Activated CD4-positive, alpha-beta T cell treated with anti-CD3 and anti-CD28 coated beads for 48 hours (primary cell): ENCODE measurements at regions not wholly inside any gene's neighbourhood (a gene's known extent, or its start where the extent isn't known, plus 50 kb on each side); places are given as distances from the start of the nearest gene placed in this dataset.

Experiments used
- DNase-seq: peaks from one replicate; pipeline ENCODE4 v3.0.0-alpha.2; 2020

DNA sequence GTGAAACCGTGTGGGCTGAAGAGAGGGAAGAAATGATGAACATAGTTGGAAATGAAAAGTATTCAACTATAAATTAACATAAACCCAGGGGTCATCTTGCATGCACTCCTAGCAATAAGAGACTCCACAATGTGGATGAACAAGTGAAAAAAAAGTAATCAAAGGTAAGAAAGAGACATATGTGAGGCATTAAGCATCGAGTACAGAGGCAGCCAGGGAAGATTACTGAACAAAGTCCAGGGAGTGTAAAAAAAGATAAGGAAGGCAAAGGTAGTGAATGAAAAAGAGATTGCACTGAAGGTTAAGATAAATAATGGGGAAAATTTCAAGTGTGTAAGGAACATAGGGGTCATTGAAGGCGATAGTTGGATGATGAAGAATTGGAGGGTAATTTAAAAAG, 330.8 kb upstream of the PROX1 start:
- no peak for DNase-seq

DNA sequence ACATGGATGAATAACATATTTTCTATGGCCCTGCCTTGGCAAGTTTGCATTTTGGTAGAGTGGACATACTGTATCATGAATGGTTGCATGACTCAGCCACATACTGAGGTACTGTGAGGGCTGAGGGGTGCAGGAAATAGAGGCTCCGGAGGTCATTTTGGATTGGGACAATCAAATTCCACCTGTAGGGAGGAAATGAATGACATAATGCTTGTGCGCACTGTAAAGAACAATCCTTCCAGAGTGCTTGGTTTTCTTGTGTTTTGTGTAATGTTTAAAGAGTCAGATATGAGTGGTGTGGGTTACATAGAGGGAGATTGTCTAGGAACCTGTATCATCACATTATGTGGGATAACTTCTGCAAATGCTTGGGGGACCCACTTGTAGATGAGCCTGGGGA, 329.9 kb upstream of the PROX1 start:
- DNase-seq, result no peak

DNA sequence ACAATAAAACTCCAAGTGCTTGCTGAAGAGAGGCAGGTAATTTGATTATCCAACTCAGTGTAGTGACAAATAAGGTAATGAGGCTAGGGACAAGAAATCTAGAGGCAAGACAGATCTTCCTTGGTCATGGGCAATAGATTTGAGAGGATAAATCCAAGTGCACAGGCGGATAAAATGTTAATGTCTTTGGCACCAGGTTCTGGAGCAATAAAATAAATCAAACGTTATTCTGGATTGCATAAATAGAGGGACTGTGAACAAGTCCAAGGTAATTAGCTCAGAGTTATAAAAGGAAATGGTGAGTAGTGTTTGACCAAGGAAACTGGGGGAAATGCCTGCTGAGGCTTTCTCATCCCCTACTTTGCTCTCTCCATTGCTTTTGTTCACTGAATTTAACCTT, 329.3 kb upstream of the PROX1 start:
- no peak for DNase-seq

DNA sequence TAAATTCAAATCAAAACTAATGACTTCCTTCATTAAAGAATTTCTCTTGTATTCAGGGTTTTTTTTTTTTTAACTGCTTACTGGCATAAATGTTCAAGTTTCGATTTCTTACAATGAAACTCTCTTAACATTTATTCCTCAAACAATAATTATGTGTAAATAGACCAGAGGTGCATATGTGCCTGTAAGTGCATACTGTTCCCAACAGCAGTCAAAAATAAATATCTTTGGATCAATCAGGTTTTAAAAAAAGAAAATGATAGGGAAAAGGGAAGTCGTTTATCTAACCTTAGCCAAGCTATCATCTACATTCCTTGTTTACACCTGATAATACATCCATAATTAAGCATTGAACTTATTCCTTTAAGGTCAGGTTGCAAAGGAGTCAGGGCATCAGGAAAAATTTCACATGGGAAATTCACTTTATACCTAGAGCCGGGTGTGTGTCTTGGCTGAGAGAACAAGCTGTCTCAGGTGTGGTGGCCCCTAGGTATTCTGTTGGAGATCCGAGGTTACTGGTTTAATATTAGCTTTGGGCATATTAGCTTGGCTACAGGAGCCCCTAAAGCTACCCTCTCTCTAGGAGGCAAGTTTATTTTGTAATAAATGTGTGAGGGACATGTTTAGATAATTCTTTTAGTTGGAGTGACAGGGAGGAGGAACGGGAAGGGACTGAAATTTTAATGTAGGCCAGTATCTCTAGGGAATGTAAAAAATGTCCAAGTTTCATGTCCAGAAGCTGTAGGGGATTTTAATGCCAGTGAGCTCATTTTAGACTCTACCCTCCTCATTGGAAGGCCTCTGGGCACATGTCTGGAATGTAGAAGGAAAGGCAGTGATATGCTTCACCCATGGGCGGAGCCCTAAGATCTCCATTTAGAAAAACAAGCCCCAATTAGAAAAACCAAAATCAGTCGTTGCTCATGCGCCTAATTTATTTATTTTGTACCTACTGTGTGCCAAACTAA, 327.9 kb upstream of the PROX1 start:
- DNase-seq, result no peak

DNA sequence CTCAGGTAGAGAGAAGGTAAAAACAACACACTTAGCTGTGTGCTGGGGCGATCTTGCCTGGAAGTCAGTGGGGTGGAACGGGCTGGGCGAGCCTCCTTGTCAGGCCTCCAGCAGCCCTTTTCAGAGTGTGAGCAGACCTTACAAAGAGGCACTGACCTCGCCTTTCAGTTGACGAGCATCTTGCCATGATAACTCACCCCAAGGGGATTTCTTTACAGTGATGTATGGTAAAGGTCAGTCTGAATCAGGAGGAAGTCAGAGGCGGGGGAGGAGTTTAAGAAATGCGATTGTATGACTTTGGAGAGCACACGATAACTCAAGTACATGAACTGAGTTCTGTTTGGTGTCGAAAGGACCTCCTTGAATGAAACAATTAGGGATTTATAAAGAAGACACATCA, 326.5 kb upstream of the PROX1 start:
- no peak for DNase-seq

DNA sequence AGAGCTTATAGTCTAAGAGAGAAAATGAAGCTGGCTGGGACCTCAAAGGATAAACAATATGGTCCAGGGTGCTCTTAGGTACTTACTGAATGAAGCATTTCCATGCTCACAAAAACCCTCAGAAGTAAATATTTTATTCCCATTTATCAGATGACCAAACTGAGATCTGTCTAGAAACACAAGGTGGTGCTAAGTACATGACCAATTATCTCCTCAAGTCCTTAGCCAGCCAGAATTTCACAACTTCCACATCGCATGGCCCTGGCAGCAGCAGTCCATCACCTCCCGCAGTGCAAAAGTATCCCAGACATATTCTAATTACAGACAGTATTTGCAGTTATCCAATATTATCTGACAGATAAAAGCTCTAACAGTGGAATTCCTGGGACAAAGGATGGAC, 321.7 kb upstream of the PROX1 start:
- DNase-seq, result no peak

DNA sequence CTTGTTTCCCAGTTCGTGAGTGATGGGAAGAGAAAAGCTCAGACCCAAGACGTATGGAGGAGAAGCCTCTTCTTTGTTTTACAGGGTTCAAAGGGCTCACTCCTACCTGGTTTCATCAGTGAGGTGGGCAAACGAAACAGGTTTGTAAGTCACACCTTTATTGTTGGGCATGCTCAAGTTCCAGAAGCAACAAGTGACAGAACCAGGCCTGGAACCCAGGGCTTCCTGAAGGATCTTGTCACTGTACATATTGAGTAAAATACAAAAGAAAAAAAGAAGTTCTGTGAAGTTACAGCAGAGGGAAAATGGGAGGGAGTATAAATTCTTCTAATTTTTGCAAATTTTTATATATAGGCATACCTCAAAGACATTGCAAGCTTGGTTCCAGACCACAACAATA, 320.9 kb upstream of the PROX1 start:
- no peak for DNase-seq

DNA sequence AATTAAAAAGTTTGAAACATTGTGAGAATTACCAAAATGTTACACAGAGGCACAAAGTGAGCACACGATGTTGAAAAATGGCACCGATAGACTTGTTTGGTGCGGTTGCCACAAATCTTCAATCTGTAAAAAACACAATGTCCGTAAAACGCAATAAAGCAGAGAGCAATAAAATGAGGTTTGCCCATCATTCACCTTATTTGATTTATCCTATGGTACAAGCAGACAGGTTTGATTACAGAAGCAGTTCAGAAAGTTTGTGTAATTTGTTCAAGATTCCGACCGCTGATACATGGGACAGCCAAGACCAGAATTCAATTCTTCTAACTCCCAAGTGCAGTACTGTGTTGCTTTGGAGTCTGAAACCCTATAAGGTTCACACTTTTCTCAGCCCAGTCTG, 318.3 kb upstream of the PROX1 start:
- no peak for DNase-seq

DNA sequence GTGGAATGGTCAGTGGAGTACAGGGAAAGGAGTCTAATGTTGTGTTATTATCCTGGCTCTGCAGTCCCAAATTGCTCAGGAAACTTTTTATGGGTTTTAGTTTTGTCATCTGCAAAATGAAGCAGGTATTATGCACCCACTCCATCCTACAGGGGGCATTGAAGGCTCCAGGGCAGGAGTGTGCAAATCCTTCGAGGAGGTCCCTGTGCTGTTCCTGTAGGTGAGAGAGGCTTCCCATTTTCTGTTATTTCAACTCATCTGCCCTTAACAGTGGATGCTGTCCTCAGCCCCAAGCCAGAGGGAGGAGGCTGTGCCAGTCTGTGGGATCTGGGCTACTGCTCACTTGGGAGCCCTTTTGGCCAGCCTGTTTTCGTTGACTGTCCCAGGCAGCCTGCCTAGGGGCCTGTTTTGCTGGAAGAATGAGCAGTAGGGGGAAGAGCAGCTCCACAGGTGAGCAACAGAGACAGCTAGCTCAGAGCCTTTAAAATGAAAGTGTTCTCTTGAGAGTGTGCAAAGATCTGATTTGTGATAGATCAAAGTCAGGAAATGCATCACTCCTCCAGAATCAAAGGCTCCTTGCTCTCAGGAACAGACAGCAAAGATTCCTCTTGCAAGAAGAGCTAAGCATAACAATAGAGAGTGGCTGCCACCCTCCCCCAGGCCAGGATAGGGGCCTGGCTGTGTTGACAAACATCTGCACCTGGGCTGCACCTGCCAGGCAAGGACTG, 317.6 kb upstream of the PROX1 start:
- no peak for DNase-seq

DNA sequence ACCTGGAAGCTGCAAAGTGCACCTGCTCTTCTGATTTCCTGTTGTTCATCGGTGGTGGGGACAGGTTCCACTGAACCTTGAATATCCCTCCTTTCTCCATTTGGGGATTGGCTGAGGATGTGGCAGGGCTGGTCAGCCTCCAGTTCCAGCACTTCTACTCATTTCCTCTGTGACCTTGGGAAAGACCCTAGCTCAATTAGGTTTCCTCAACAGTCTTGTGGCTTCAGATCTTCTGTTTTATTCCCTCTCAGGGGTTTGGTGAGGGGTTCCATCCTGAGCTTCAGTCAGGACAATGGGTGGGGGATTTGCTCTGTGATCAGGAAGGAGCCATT, 317.1 kb upstream of the PROX1 start:
- no peak for DNase-seq

DNA sequence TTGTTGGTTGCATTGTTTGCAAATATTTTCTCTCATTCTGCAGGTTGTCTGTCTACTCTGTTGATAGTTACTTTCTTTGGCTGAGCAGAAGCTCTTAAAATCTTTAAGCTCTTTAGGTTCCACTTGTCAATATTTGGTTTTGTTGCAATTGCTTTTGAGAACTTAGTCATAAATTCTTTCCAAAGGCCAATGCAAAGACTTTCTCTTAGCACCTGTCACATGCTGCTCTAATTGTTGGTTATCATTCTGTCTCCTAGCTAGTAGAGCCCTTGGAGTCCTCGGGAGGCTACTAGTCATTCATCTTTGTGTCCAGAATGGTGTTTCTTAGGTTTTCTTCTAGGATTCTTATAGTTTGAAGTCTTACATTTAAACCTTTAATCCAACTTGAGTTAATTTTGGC, 312.7 kb upstream of the PROX1 start:
- DNase-seq, result no peak

DNA sequence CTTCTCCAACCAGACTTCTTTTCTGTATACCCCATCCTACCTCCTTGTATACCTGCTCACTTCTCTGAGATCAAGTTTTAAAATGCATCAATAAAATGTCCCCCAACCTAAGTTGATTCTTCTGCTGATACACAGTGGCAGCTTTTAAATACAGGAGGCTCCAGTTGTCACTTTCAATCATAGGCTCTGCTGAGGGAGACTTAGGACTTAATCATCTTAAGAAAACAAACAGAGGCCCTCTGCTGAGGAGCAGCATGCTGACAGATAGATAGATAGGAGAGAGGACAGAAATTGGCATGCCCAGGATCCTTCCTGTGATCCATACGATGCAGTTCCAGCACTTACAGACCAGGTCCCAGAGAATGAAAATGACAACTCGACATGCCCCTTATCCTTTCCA, 311.0 kb upstream of the PROX1 start:
- DNase-seq, result no peak

DNA sequence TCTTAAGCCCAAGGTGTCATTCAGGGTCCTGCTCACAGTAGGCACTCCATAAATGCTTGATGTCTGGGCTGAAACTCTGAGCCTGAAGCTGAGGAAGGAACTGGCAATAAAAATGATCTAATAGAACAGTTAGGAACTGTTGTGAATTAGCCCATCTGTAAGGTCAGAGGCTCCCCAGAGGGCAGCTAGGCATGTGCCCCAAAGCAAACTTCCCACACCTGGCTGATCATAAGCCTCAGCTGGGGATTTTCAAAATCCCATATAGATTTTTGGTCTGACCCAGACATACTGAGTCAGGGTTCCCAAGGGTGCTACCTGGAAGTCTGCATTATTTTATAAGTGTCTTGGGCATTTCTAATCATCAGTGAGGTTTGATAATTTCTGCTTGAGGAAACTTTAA, 309.4 kb upstream of the PROX1 start:
- DNase-seq, result no peak

DNA sequence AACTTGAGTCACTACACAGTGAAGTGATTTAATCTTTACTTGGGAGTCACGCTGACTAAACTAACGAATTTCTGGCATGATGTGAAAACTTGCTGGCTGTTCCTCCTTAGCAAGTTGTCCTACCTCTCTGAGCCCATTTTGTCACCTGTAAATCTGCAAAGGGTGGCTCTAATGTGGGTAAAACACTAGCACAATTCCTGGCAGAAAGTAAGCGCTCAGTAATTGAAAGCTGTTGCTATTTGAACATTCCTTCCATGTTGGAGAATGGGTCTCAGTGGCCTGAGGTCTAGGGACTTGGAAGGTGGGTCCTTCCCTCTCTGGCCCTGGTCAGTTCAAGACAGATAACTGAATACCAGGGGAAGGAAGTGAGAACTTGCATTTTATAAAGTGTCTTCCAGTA, 309.0 kb upstream of the PROX1 start:
- no peak for DNase-seq

DNA sequence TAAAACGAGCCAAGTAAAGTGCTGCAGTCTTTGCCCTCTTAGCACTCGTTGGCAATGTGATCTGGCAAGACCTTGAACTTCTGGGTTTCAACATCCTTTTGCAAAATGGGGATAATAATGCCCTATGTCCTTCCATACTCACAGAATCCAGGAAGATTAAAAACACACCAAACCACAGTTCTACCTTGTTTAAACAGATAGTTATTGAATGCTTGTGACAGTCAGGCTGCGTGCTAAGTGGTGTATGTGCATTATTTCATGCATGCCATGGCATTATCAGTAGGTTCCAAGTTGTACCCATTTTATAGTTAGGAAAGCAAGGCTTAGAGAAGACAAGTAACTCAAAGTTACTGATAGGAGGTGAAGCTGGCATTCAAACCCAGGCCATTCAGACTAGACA, 308.6 kb upstream of the PROX1 start:
- DNase-seq, result no peak

DNA sequence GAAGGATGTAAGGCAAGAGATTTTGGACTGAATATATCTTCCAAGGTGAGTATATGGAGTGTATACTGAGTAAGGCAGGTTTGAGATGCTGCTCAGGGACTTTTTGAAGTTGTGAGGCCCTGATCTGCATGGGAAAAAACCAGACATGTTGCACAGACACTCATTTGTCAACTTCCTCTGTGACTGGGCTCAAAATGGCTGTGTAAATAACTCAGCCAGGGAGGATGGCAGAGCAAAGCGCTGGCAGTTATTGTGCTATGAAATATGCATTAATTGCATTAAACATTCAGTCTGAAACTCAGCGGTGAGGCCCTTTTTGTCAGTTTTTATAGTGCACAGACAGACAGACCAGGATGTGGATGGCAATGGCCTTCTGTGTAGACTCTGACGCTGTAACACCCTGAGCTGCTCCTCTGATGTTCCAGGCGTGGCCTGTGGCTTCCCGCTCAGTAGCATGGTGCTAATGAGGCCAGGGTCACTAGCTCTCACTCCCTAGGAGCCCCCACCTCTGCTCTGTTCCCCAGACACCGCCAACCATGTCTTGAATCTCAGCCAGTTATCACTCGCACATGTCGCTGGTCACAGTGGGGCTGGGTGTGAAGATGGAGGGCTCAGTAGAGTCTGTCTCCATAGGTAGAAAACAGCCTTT, 307.0 kb upstream of the PROX1 start:
- no peak for DNase-seq

DNA sequence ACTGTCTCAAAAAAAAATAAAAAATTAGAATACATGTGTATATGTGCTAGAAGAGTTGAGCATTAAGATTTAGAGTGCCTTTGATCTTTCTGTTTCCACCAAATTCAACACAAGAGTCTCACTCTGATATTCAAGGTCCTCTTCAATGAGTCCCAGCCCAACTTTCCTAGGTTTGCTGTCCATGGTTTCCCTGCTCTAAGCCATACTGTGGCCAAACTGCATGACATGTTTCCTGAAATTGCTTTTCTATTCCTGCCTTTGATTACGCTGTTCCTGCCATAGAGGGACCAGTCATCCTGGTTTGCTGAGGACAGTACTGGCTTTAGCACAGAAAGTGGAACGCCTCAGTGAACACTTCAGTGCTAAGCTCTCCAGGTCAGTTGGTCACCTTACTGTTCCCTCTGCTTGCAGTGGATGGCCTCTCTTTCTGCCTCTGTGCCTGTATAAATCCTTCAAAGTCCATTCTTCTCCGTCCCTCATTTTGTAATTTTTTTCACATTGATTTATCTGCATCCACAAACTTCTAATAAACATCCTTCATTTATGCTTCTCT, 305.9 kb upstream of the PROX1 start:
- DNase-seq, result no peak

DNA sequence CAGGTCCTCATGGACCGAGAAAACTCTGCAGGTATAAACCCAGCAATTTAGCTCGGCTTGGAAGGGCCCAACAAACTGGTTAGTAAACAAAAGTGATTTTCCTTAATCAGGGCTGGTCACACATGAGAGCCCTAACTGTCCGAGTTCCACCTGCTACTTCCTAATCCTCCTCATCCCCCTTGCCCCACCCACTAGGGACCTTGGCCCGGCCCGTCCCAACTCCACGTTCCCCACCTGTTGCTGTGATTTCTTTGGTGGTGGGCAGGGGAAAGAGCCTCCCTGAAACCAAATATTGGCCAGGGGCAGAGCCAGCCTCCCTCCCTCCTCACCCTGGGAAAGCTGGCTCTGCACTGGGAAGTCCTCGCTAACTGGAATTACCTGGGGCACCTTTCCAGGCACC, 304.2 kb upstream of the PROX1 start:
- DNase-seq, result no peak

DNA sequence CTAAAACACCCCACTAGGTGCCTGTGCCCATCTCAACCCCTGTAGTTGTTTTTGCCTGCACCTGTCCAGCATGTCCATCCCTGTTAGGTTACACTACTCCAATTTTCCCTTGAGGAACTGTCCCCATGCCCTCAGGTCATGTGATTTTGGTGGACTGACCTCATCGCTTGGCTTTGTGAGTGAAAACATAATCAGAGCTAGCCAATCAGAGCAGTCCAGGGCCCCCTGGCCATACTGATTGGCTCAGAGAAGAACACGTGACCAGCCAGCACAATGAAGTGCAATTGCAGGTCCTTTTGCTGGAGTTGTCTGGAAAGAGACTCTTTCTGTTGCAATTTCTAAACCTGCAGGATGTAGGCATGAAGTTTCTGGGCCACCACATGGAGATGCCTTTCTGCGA, 303.3 kb upstream of the PROX1 start:
- DNase-seq, result no peak

DNA sequence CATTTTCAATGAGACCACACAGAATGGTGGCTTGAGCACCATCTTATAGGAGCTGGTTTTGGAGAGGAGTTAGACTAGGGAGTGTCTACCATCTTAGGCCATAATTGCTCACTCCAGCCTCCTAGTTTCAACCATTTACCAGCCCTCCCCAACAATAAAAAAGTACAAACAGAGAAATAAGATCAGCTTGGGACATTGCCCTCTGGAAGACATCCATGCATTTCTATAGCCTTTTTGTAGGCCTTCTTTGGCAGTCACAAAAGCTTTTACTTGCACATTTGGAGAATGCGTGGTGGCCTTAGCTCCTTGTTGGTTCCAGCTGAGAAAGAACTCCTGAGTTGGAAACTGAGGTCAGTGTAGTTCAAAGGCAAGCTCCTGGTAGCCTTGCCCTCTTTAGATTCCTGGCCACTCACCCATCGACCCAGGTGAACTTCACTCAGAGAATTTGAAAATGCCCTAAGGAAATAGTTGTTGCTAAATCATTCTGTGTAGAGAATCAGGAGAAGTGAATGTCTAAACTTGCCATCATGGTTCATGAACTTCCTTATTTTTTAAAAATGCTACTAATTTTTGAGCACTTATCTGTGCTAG, 301.7 kb upstream of the PROX1 start:
- no peak for DNase-seq

DNA sequence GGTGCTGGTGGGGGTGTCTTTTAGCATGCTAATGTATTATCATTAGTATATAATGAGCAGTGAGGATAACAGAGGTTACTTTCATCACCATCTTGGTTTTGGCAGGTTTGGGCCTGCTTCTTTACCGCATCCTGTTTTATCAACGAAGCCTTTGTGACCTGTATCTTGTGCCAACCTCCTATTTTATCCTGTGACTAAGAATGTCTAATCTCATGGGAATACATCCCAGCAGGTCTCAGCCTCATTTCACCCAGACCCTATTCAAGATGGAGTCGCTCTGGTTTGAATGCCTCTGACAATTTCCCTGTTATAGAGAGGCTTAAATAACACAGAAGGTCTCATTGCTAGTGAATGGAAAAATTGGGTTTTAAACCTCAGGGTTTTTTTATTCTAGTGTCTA, 300.8 kb upstream of the PROX1 start:
- no peak for DNase-seq

DNA sequence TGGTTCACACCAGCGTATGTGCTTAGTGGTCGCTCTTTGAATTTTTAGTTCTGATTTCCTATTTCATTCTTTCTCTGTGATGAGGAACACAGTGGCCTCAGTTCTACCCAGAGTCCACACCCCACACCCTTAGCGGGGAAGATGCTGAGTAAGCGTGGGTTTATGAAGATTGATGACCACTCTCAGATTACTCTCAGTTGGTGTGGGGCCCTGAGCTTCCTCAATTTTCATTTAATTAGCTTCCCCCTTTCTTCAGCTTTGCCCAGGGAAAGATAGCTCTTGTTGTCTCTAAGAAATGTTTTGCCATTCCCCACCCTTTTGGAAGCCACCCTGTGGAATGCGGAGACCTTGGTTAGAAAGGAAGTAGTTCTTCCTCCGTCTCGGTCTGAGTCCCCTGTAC, 299.9 kb upstream of the PROX1 start:
- DNase-seq, result no peak

DNA sequence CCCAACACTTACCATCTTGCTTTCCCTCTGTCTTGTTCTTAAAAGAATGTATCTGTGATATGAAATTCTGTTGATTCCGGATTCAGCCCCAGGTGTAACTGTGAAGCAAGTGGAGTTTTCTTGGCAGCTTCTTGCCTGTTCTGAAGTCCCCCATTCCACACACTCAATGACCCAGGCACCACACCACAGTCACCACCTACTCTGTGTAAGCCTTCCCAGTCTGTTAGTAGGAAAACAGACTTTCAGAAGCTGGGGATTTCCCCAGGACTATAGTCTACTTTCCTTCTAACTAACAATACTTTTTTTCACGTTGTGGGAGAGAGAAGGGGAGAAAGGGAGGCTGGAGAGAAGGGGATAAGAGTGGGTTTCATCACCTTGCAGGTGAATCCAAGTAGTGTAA, 299.1 kb upstream of the PROX1 start:
- no peak for DNase-seq
